Naive thymus-derived CD4-positive, alpha-beta T cell (primary cell): ENCODE measurements at regions not wholly inside any gene's neighbourhood (a gene's known extent, or its start where the extent isn't known, plus 50 kb on each side); places are given as distances from the start of the nearest gene placed in this dataset.

Experiments used
- ATAC-seq: fragments of 150-1000 bp; cut with Tn5 transposase; 2 replicates; pipeline ENCODE4 v1.10.0; 2021; ENCODE audit warnings: mild to moderate bottlenecking, moderate library complexity
- CTCF ChIA-PET: fragments of 350-600 bp; sonication (Branson Sonifier 250); formaldehyde crosslinking; loops from one replicate; lab custom pipeline; 2021; ENCODE audit warnings: antibody characterized with exemption; lab: Charles Lee
- POLR2A ChIA-PET: fragments of 350-600 bp; sonication (Branson Sonifier 250); formaldehyde crosslinking; loops from one replicate; lab custom pipeline; 2021; ENCODE audit warnings: antibody characterized with exemption, inconsistent platforms; lab: Charles Lee
- DNase-seq, 9 donors: peaks; one replicate each; pipeline versions ENCODE4 v3.0.0 to v3.0.0-alpha.2; 2020 to 2022; ENCODE audit warnings: mixed read lengths in 1 of 9
- H3K27ac ChIP-seq: one replicate; pipeline ENCODE4 v1.7.0; 2013; ENCODE audit warnings: mild to moderate bottlenecking, low read depth, low read length, moderate library complexity
- H3K27me3 ChIP-seq, 2 donors: one replicate each; pipeline ENCODE4 v1.7.0; 2013; ENCODE audit warnings: low read length in 2 of 2, mild to moderate bottlenecking in 2 of 2, moderate library complexity in 2 of 2; ENCODE audit not compliant: control insufficient read depth in 2 of 2, insufficient read depth in 2 of 2
- H3K36me3 ChIP-seq, 3 experiments: 1 replicate in 2 of 3; 2 replicates in 1 of 3; pipeline ENCODE4 v1.7.0; 2013; ENCODE audit warnings: low read length in 3 of 3, mild to moderate bottlenecking in 3 of 3, moderate library complexity in 1 of 3; ENCODE audit not compliant: insufficient read depth in 3 of 3, control insufficient read depth in 2 of 3
- H3K4me1 ChIP-seq, 2 donors: one replicate each; pipeline ENCODE4 v1.7.0; 2013; ENCODE audit warnings: low read length in 2 of 2, mild to moderate bottlenecking in 2 of 2, moderate library complexity in 1 of 2; ENCODE audit not compliant: control insufficient read depth in 2 of 2, insufficient read depth in 2 of 2
- H3K4me3 ChIP-seq: 2 replicates; pipeline ENCODE4 v1.7.0; 2013; ENCODE audit warnings: mild to moderate bottlenecking, low read length
- H3K9me3 ChIP-seq, 3 experiments: 1 replicate in 2 of 3; 2 replicates in 1 of 3; pipeline ENCODE4 v1.7.0; 2013; ENCODE audit warnings: low read length in 3 of 3; ENCODE audit not compliant: control insufficient read depth in 2 of 3
- H3K27ac Mint-ChIP-seq, 9 donors: one replicate each; pipeline ENCODE4 v1.8.0; 2020 to 2022; ENCODE audit warnings: mixed read lengths in 9 of 9, mild to moderate bottlenecking in 8 of 9, moderate library complexity in 5 of 9, inconsistent platforms in 2 of 9
- H3K27me3 Mint-ChIP-seq, 5 donors: one replicate each; pipeline ENCODE4 v1.8.0; 2021 to 2022; ENCODE audit warnings: mixed read lengths in 5 of 5, mild to moderate bottlenecking in 1 of 5
- H3K36me3 Mint-ChIP-seq, 5 donors: one replicate each; pipeline ENCODE4 v1.8.0; 2020 to 2022; ENCODE audit warnings: mixed read lengths in 5 of 5, mild to moderate bottlenecking in 3 of 5, inconsistent platforms in 1 of 5
- H3K4me1 Mint-ChIP-seq, 7 donors: one replicate each; pipeline ENCODE4 v1.8.0; 2020 to 2022; ENCODE audit warnings: mixed read lengths in 7 of 7, mild to moderate bottlenecking in 3 of 7, inconsistent platforms in 1 of 7
- H3K4me3 Mint-ChIP-seq, 10 donors: one replicate each; pipeline ENCODE4 v1.8.0; 2020 to 2022; ENCODE audit warnings: mild to moderate bottlenecking in 10 of 10, mixed read lengths in 10 of 10, moderate library complexity in 6 of 10, inconsistent platforms in 2 of 10
- H3K9me3 Mint-ChIP-seq, 11 donors: one replicate each; pipeline ENCODE4 v1.8.0; 2020 to 2022; ENCODE audit warnings: mixed read lengths in 11 of 11, mild to moderate bottlenecking in 4 of 11, inconsistent platforms in 1 of 11, moderate library complexity in 1 of 11
- intact Hi-C, 2 donors: fragments of 100-400 bp; cut with micrococcal nuclease; formaldehyde crosslinking; loops; one replicate each; pipeline ENCODE4 v1.15.1; 2023

DNA sequence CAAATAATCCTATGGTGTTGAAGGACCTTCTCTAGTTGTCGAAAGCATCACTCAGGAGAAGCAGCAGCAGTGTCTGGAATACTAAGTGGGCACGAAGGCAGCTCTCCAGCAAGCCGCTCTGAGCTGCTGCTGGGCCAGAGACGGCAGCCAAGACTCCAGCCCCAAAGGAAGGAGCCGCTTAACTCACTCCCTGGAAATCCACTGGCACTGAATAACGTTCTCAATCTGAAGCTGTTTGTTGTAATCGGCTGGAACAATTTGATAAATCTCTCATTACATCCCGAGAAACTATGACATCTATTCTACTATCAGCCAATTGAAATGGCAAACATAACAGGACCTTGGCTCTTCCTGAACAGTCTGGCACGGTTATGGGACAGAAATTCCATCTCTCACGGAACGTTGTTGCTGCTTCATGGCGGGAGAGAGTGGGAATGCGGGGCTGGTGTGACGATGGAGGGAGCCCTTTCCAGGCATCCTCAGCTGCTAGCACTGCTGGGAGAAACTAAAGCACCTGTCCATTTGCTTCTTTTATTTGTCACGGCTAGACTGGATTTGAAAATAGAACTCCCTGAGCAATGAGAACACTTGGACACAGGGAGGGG lies 331.5 kb upstream of the RNF32 start:
- intact Hi-C loops = no loop called here
- Mint-ChIP-seq H3K27ac (no peak overlapping the region), H3K36me3 (no peaks in the 10 kb centered on the region), H3K4me3 (no peak overlapping the region), H3K9me3 (peaks cover 0 to 12% (median under 1%) of the 10 kb centered on the region in 11 donors), H3K27me3 (peaks cover 0 to 17% (median 5%) of the 10 kb centered on the region in 5 donors), H3K4me1 (no peaks in the 10 kb centered on the region)
- H3K4me3 ChIP-seq = no peak overlapping the region
- POLR2A ChIA-PET = no interaction called here
- H3K4me1 ChIP-seq = no peaks in the 10 kb centered on the region
- no peaks in the 10 kb centered on the region for H3K27me3 ChIP-seq
- DNase-seq (no peak), ATAC-seq (no peak)
- no peaks in the 10 kb centered on the region for H3K36me3 ChIP-seq
- CTCF ChIA-PET = no interaction called here
- H3K27ac ChIP-seq = no peak overlapping the region
- no peaks in the 10 kb centered on the region for H3K9me3 ChIP-seq

DNA sequence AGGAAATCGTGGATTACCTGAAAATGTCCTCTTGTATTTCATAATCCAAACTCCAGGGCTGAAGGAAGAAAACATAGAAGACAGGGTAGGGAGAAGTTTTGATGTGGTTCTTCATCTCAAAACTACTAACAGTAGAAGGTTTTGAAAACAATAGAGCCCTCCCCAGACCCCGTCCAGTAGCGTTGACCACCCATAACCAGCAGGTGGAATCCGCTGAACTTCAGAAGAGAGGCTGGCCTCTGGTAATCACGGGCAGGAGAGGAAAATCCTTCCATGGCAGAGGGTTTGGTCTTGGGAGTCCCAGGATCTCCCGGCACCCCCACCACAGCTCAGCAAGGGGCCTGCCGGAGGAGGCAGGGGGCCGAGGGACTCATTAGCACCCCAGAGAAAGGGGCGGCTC lies 333.4 kb upstream of the RNF32 start:
- no peaks in the 10 kb centered on the region for H3K9me3 ChIP-seq
- CTCF ChIA-PET = no interaction called here
- H3K27me3 ChIP-seq = no peaks in the 10 kb centered on the region
- H3K9me3 Mint-ChIP-seq = peaks cover 0 to 12% (median 2%) of the 10 kb centered on the region in 11 donors
- POLR2A ChIA-PET = no interaction called here
- peaks cover 0 to 6% (median 0%) of the 10 kb centered on the region in 5 donors for H3K27me3 Mint-ChIP-seq
- DNase-seq (no peak), ATAC-seq (no peak)
- H3K36me3 ChIP-seq = no peaks in the 10 kb centered on the region
- no peak overlapping the region for H3K27ac Mint-ChIP-seq
- no peaks in the 10 kb centered on the region for H3K36me3 Mint-ChIP-seq
- intact Hi-C loops = no loop called here
- H3K4me1 ChIP-seq = no peaks in the 10 kb centered on the region
- H3K4me3 ChIP-seq = no peak overlapping the region
- no peak overlapping the region for H3K4me3 Mint-ChIP-seq
- no peaks in the 10 kb centered on the region for H3K4me1 Mint-ChIP-seq
- no peak overlapping the region for H3K27ac ChIP-seq

DNA sequence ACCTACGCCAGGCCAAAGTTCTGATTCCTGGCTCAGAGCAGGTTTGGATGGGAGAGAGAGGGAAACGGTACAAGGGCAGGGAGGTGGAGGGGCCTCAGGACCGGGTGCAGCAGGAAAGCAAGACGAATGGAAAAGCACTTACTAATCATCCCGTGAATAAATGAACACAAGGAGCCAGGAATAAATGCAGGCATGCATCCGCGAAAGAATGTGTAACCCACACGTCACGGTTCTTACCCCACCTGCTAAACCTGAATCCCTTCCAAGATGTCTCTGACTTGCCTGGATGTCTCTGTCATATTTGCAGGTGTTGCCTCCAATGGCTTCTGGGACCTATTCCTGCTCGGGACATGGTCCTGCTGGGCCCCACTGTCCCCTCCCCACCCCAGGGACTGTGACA lies 335.2 kb upstream of the RNF32 start:
- Mint-ChIP-seq H3K36me3 (no peaks in the 10 kb centered on the region), H3K9me3 (peaks cover 0 to 6% (median 2%) of the 10 kb centered on the region in 11 donors), H3K4me1 (no peaks in the 10 kb centered on the region), H3K27me3 (peaks cover 0 to 4% (median 0%) of the 10 kb centered on the region in 5 donors), H3K27ac (no peak overlapping the region), H3K4me3 (no peak overlapping the region)
- intact Hi-C loops = no loop called here
- Histone ChIP-seq H3K9me3 (no peaks in the 10 kb centered on the region), H3K4me1 (no peaks in the 10 kb centered on the region), H3K27ac (no peak overlapping the region), H3K4me3 (no peak overlapping the region), H3K36me3 (no peaks in the 10 kb centered on the region), H3K27me3 (no peaks in the 10 kb centered on the region)
- ChIA-PET POLR2A (no interaction called here), CTCF (no interaction called here)
- no peak for DNase-seq
- no peak for ATAC-seq

DNA sequence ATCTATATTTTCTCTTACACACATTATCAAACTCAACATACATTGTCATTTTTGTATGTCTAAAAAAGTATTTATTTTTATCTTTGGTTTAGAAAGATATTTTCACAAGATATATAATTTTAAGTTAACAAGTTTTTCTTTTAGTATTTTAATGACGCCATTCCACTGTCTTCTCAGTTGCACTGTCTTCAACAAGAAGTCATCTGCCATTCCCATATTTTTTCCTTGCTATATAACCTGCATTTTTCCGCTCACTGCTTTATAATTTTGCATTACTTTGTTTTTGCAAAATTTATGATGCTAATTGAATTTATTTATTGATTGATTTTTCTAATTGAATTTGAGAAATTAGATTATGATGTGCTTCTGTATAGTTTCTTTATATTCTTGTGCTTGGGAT lies 357.8 kb upstream of the RNF32 start:
- no peak overlapping the region for H3K27ac ChIP-seq
- no peaks in the 10 kb centered on the region for H3K9me3 ChIP-seq
- H3K27me3 ChIP-seq = no peaks in the 10 kb centered on the region
- no peak overlapping the region for H3K4me3 ChIP-seq
- Mint-ChIP-seq H3K9me3 (peaks cover 2 to 31% (median 14%) of the 10 kb centered on the region in 11 donors), H3K27ac (no peak overlapping the region), H3K36me3 (peaks cover 0 to 7% (median 0%) of the 10 kb centered on the region in 5 donors), H3K4me3 (no peak overlapping the region), H3K4me1 (no peaks in the 10 kb centered on the region), H3K27me3 (peaks cover 0 to 14% (median 9%) of the 10 kb centered on the region in 5 donors)
- POLR2A ChIA-PET = no interaction called here
- CTCF ChIA-PET = no interaction called here
- no peaks in the 10 kb centered on the region for H3K36me3 ChIP-seq
- intact Hi-C loops = no loop called here
- H3K4me1 ChIP-seq = no peaks in the 10 kb centered on the region
- DNase-seq (no peak), ATAC-seq (no peak)

DNA sequence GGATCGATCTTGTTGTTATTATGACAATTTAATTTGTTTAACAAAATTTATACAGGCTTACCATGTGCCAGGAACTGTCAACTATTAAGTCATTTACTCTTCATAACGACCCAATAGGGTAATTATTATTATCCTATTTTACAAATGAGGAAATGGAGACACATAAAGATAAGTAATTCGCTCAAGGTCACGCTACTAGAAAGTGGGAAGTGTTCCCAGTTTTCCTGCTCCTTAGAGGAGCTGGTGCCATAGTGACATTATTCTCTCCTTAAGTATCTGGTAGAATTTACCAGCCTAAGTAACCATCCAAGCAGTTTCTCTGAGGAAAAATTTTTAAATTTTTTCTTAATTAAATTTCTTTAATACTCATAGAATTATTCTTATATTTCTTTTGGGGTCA lies 360.9 kb upstream of the RNF32 start:
- H3K27ac ChIP-seq = no peak overlapping the region
- H3K27ac Mint-ChIP-seq = no peak overlapping the region
- H3K9me3 Mint-ChIP-seq = peaks cover 2 to 25% (median 11%) of the 10 kb centered on the region in 11 donors
- intact Hi-C loops = no loop called here
- no peaks in the 10 kb centered on the region for H3K4me1 ChIP-seq
- DNase-seq (no peak), ATAC-seq (no peak)
- ChIA-PET POLR2A (no interaction called here), CTCF (no interaction called here)
- H3K4me3 Mint-ChIP-seq = no peak overlapping the region
- H3K9me3 ChIP-seq = no peaks in the 10 kb centered on the region
- no peaks in the 10 kb centered on the region for H3K27me3 ChIP-seq
- peaks cover 0 to 7% (median 0%) of the 10 kb centered on the region in 5 donors for H3K36me3 Mint-ChIP-seq
- no peaks in the 10 kb centered on the region for H3K36me3 ChIP-seq
- no peaks in the 10 kb centered on the region for H3K4me1 Mint-ChIP-seq
- no peak overlapping the region for H3K4me3 ChIP-seq
- H3K27me3 Mint-ChIP-seq = peaks cover 0 to 25% (median 7%) of the 10 kb centered on the region in 5 donors

DNA sequence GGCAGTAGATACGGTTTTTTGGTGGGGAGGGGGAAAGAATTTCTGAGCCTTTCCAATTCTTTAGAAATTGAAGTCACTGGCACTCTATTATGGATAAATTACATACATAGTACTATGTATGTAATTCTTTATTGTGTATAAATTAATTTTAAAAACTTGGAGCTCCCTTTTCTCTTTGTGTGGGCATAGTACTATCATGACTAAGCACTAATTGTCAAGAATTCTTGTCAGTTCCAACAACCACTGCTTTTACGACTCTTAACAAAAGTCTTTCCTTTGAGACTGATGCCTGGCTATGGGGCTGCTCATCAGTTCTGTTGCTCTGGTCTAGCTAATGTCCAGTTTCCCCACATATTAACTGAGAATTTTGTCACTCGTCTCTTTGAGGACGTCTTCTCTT lies 365.3 kb upstream of the RNF32 start:
- no peak overlapping the region for H3K4me3 ChIP-seq
- H3K9me3 ChIP-seq = no peaks in the 10 kb centered on the region
- no peak for ATAC-seq
- ChIA-PET CTCF (no interaction called here), POLR2A (no interaction called here)
- no peak overlapping the region for H3K27ac ChIP-seq
- no peak for DNase-seq
- no peaks in the 10 kb centered on the region for H3K27me3 ChIP-seq
- no peaks in the 10 kb centered on the region for H3K4me1 Mint-ChIP-seq
- H3K4me1 ChIP-seq = no peaks in the 10 kb centered on the region
- H3K27ac Mint-ChIP-seq = no peak overlapping the region
- H3K36me3 Mint-ChIP-seq = no peaks in the 10 kb centered on the region
- intact Hi-C loops = no loop called here
- H3K36me3 ChIP-seq = no peaks in the 10 kb centered on the region
- peaks cover 0 to 5% (median 0%) of the 10 kb centered on the region in 11 donors for H3K9me3 Mint-ChIP-seq
- H3K4me3 Mint-ChIP-seq = no peak overlapping the region
- H3K27me3 Mint-ChIP-seq = peaks cover 0 to 45% (median 8%) of the 10 kb centered on the region in 5 donors

DNA sequence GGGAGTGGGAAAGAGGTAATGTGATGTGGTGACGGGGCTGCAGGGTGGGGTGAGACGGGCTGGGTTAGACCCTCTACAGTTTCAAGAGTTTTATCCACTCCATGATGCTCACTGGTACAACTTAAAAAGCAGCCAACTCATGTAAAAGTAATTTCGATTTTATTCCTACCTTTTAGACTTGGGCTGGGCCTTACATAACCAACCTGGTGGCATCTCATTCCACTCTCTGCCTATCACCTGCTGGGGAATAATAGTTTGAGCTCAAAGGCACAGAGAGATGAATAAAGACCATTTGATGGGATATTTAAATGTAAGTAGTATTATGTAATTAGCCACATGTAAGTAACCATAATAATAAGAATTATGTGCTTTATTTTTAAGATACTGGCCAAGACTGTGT lies 366.0 kb upstream of the RNF32 start:
- Histone ChIP-seq H3K9me3 (no peaks in the 10 kb centered on the region), H3K36me3 (no peaks in the 10 kb centered on the region), H3K27me3 (no peaks in the 10 kb centered on the region), H3K27ac (no peak overlapping the region), H3K4me3 (no peak overlapping the region), H3K4me1 (no peaks in the 10 kb centered on the region)
- DNase-seq = no peak
- ChIA-PET POLR2A (no interaction called here), CTCF (no interaction called here)
- Mint-ChIP-seq H3K4me1 (no peaks in the 10 kb centered on the region), H3K27me3 (peaks cover 0 to 45% (median 9%) of the 10 kb centered on the region in 5 donors), H3K36me3 (no peaks in the 10 kb centered on the region), H3K27ac (no peak overlapping the region), H3K4me3 (no peak overlapping the region), H3K9me3 (peaks cover 0 to 5% (median 0%) of the 10 kb centered on the region in 11 donors)
- ATAC-seq = no peak
- intact Hi-C loops = no loop called here
